ENCODE measurements at regions not wholly inside any gene's neighbourhood (a gene's known extent, or its start where the extent isn't known, plus 50 kb on each side); places are given as distances from the start of the nearest gene placed in this dataset.

- no peak for DNase-seq (ENCODE audit: low spot score)
- TF ChIP-seq, protein P1, sequence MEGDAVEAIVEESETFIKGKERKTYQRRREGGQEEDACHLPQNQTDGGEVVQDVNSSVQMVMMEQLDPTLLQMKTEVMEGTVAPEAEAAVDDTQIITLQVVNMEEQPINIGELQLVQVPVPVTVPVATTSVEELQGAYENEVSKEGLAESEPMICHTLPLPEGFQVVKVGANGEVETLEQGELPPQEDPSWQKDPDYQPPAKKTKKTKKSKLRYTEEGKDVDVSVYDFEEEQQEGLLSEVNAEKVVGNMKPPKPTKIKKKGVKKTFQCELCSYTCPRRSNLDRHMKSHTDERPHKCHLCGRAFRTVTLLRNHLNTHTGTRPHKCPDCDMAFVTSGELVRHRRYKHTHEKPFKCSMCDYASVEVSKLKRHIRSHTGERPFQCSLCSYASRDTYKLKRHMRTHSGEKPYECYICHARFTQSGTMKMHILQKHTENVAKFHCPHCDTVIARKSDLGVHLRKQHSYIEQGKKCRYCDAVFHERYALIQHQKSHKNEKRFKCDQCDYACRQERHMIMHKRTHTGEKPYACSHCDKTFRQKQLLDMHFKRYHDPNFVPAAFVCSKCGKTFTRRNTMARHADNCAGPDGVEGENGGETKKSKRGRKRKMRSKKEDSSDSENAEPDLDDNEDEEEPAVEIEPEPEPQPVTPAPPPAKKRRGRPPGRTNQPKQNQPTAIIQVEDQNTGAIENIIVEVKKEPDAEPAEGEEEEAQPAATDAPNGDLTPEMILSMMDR (IDR thresholded peaks at IDR 0.05; ENCODE audit: extremely low read depth, missing control alignments) = no peak
Observed at GRCh38 chr12:131218923-131219669, 265.4 kb downstream of the ADGRD1 start.

DNA sequence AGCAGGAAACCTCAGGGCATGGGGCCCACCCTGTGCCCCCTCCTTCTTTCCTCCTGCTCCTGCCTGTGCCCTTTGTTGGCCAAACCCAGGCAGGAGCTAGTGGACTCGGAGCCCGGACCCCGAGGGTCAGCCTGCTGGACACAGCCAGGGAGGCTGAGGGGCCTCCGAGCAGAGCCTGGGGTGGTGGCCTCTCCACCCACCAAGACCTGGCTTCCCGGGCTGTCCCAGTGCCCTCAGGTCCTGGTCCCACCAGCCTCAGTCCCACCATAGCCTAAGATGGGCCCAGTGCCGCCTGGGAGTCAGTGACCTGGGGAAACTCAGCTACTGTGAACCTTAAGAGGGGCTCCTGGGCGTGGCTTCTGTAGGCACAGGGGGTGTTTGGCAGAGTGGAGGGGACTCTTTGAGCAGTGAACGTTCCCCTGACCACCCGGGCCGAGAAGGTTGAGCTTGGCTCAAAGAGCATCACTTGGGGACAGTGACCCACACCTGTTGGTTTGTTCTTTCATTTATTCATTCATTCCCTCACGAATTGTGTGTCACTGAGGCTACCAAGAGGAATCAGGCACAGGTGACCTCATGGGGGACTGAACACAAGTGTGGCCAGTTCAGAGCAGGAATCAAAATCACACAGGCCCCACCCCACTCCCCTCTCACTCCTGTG is 266.1 kb downstream of the ADGRD1 start:
- DNase-seq (ENCODE audit: low spot score) = no peak
- TF ChIP-seq, protein P1 (IDR thresholded peaks at IDR 0.05; ENCODE audit: extremely low read depth, missing control alignments) = no peak

GRCh38 chr12:131220331-131220685 is 266.6 kb downstream of the ADGRD1 start:
- no peak for DNase-seq (ENCODE audit: low spot score)
- TF ChIP-seq, protein P1 (IDR thresholded peaks at IDR 0.05; ENCODE audit: extremely low read depth, missing control alignments) = no peak

DNA sequence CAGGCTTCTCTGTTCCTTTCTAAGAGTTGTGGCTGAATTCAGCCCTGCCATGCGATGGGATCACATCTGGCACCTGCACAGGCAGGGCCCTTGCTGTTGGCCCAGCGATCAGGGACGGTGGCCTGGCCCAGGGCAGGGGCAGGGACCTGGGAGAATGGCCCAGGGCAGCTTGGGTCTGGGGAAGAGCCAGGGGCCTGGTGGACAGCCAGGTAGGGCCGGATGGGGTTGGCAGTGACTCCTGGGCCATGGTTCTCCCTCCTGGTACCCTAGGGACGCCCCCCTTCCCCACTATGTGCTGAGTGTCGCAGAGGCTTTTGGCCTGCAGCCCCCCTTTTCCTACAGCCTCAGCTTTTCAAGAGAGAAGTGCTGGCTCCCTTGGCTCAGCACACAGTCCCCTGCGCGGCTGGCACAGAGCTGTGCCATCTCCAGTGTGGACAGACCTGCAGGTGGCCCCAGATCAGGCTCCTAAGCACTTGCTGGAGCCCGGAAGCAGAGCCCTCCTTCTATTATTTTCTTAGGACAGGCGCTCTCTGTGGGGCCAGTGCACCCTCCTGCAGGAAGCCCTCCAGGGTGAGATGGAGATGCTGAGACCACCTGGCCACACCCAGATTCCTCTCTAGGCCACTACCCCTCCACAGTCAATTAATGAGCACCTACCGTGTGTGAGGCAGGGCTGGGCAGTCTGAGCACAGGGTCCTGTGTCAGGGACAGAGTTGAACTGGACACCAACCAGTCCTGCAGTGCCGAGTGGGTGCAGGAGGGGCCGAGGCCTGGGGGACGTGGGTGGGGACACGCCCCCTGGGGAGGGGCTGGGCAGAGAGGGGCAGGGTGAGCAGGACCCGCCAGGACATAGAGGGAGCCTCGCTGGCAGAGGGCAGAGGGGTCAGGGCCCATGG is 267.6 kb downstream of the ADGRD1 start:
- no peak for DNase-seq (ENCODE audit: low spot score)
- TF ChIP-seq, protein P1 (IDR thresholded peaks at IDR 0.05; ENCODE audit: extremely low read depth, missing control alignments) = no peak

DNA sequence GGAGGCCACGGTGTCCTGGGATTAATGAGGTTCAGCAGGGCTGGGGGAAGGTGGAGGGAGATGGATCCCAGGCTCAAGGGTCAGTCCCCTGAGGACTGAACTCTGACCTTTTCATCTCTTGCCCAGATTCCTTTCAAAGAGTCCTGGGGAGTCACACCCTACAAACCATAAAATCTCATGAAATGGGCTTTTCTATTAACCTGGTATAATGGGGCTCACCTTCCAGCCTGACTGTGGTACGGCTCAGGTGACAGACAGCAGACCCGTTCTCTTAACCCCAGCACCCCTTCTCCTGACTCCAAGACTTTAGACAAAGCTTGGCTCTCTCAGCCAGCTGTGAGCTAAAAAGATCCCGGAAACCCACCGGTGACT is 268.2 kb downstream of the ADGRD1 start:
- TF ChIP-seq, protein P1 (IDR thresholded peaks at IDR 0.05; ENCODE audit: extremely low read depth, missing control alignments) = no peak
- no peak for DNase-seq (ENCODE audit: low spot score)

GRCh38 chr12:131222329-131223139 is 268.8 kb downstream of the ADGRD1 start:
- peak; percentile 44 for DNase-seq (ENCODE audit: low spot score)
- TF ChIP-seq, protein P1 (IDR thresholded peaks at IDR 0.05; ENCODE audit: extremely low read depth, missing control alignments) = no peak

Measured in GM20000 (cell line).